GM18505 (cell line): ENCODE measurements at regions not wholly inside any gene's neighbourhood (a gene's known extent, or its start where the extent isn't known, plus 50 kb on each side); places are given as distances from the start of the nearest gene placed in this dataset.

ENCODE experiments used
- ATAC-seq: cut with Tn5 transposase; IDR thresholded peaks from one replicate; pipeline ENCODE4 v1.9.1; 2021; ENCODE audit not compliant: unreplicated experiment
- POLR2A ChIP-seq: IDR thresholded peaks from 4 replicates; pipeline ENCODE4 v1.6.1; 2011; ENCODE audit warnings: borderline replicate concordance; ENCODE audit not compliant: insufficient read depth, insufficient read length; ENCODE audit errors: extremely low read depth

DNA sequence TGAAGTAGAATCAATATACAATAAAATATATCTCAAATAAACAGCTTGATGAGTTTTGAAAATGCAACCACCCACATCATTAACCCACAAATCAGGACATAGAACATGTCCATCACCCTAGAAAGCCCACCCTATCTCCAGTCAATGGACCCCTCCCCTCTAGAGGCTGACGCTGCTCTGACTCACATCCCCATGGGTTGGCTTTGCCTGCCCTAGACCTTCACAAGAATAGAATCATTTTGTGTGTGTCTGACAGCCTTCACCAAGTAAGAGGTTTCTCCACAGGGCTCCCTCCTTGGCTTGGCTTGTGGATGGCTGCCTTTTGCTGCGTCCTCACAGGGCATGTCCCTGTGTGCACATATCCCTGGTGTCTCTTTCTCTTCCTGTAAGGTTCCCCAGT, 250.2 kb upstream of the RTL1 start:
- TF ChIP-seq POLR2A = no peak
- no peak for ATAC-seq

DNA sequence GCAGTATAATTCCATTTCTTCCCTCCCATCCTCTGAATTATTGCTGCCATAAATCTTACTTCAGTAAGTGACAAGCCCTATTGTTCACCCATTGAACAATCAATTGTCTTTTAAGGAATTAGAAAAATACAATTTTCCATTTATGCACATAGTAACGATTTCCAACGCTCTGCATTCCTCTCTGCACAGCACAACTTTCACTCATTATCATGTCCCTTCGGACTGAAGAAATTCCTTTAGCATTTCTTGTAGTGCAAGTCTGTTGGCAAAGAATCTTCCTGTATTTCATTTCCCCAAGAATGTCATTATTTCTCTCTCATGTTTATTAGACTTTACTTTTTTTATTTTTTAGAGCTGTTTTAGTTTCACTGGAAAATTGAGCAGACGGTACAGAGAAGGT, 252.1 kb upstream of the RTL1 start:
- ATAC-seq = no peak
- no peak for TF ChIP-seq POLR2A

DNA sequence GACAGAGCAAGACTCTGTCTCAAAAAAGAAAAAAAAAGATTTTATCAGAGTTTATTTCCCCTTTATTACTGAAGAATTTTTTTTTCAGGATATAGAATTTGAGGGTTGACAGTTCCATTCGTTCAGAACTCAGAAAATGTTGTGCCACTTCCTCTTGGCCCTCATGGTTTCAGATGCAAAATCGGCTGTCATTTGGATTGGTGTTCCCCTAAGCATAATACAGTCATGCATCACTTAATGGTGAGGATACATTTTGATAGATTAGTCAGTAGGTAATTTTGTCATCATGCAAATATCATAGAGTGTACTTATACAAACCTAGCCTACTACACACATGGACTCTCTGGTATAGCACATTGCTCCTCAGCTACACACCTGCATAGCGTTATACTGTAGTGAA, 263.9 kb upstream of the RTL1 start:
- ATAC-seq = no peak
- TF ChIP-seq POLR2A = no peak

- no peak for TF ChIP-seq POLR2A
- ATAC-seq = no peak
These were observed 265.7 kb upstream of the RTL1 start for GRCh38 chr14:101169267-101169666.

- no peak for TF ChIP-seq POLR2A
- no peak for ATAC-seq
These were observed 268.1 kb upstream of the RTL1 start for GRCh38 chr14:101171650-101172049.

- no peak for TF ChIP-seq POLR2A
- no peak for ATAC-seq
These were observed 270.4 kb upstream of the RTL1 start for GRCh38 chr14:101173698-101174521.

- no peak for ATAC-seq
- TF ChIP-seq POLR2A = no peak
These were observed 271.0 kb upstream of the RTL1 start for GRCh38 chr14:101174522-101174838.

- no peak for TF ChIP-seq POLR2A
- ATAC-seq = no peak
These were observed 271.6 kb upstream of the RTL1 start for GRCh38 chr14:101174980-101175606.

GRCh38 chr14:101175731-101176534, 272.4 kb upstream of the RTL1 start:
- TF ChIP-seq POLR2A = no peak
- no peak for ATAC-seq

DNA sequence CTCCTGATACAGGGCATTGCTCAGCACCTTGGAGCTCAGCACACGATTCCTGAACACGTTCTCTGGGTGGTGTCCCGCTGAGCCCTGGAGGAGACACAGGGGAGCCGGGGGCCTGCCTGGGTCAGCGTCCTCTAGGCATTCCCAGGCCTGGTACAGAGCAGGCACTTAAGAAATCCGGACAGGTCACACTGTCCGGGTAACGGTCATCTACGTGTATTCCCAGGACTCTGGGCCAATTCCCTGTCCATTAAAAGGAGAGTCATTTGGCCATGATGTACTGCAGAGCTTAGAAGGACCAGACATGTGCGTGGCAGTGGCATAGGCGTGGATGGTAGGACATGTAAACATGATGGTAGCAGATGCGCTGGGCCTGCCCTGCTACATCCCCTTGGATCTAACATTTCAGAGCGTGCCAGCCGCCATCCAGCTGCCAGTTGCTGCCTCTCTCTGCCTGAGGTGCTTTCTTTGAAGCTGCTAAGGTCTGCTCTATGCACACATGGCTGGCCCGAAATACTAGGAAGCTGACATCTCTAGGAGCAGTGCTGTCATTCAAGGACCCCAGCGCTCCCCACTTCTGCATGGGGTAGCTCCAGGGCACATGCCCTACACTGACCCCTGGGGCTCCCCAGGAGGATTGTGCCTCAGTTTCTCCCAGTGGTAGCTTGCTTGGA, 273.1 kb upstream of the RTL1 start:
- TF ChIP-seq POLR2A = no peak
- no peak for ATAC-seq

DNA sequence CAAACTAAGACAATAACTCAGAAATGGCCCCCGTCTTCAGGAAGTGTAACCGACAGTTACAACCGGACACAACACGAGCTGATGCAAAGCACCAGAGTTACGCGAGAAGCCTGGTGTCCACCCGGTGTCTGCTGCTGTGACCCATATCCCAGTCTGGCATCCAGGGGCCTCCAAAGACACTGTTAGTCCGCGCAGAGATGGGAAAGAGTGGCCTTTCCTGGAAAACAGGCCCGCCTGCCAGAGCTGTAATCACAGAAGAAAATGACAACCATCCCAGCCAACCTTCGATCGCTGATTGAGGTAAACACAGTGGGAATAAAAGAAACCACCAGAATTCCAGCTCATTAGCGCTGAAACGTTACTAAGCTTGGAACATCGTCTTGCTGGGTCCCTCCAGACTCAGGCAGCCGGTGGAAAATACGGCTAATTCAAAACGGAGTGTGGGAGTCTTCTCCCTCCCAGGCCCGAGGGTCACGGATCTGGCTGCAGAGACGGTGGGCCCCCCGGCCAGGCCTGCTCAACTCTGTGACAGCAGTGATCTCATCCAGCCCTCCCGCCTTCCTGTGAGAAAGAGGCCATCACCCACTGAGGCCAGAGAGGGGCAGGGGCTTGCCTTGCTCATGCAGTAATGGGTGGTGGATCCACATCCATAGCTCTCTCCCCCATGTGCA, 273.9 kb upstream of the RTL1 start:
- TF ChIP-seq POLR2A = no peak
- ATAC-seq = no peak

GRCh38 chr14:101178184-101179072, 274.9 kb upstream of the RTL1 start:
- no peak for ATAC-seq

More at GRCh38 chr14:101178184-101179072, 274.9 kb upstream of the RTL1 start:
- TF ChIP-seq POLR2A = no peak
